Pancreas (tissue), 10 donors: ENCODE measurements at regions not wholly inside any gene's neighbourhood (a gene's known extent, or its start where the extent isn't known, plus 50 kb on each side); places are given as distances from the start of the nearest gene placed in this dataset.

Experiments used
- ATAC-seq, 4 donors: fragments of 200-7000 bp; cut with Tn5 transposase; one replicate each; pipeline versions ENCODE4 v1.8.0 to v1.9.1; 2020; ENCODE audit warnings: mild to moderate bottlenecking in 4 of 4, moderate library complexity in 4 of 4
- DNase-seq, 6 donors: peaks; one replicate each; pipeline ENCODE4 v3.0.0-alpha.2; 2020
- FAIRE-seq: peaks from 2 replicates; lab custom pipeline; 2012; peaks lifted over from hg19 to GRCh38; lab: Jason Lieb, UNC
- H3K27ac ChIP-seq, 4 donors: fragments of 200-600 bp; sonication (generic); 1 replicate in 3 of 4; 2 replicates in 1 of 4; pipeline versions ENCODE4 v1.5.0 to v1.8.0; 2020
- H3K27me3 ChIP-seq, 4 donors: fragments of 200-600 bp; one replicate each; pipeline ENCODE4 v1.8.0; 2021
- H3K36me3 ChIP-seq, 3 donors: fragments of 200-600 bp; sonication (generic) in 1 of 3; one replicate each; pipeline versions ENCODE4 v1.5.0 to v1.8.0; 2020 to 2021
- H3K4me1 ChIP-seq, 3 donors: fragments of 200-600 bp; one replicate each; pipeline ENCODE4 v1.8.0; 2021
- H3K4me3 ChIP-seq, 4 donors: fragments of 200-600 bp; sonication (generic) in 2 of 4; one replicate each; pipeline versions ENCODE4 v1.5.0 to v1.8.0; 2020 to 2021
- H3K9me3 ChIP-seq, 4 donors: fragments of 200-600 bp; one replicate each; pipeline ENCODE4 v1.8.0; 2021
- WGBS, 2 donors: extraction: QIAGEN DNeasy Blood & Tissue Kit; methylation state at CpG; one replicate each; pipeline ENCODE4 v1.1.7; 2013; 5-methylcytosine and 5-hydroxymethylcytosine counted together
- intact Hi-C, 3 donors: fragments of 100-400 bp; cut with DNase I; formaldehyde crosslinking; loops; one replicate each; pipeline versions ENCODE4 v1.11.1 to v1.14.2; 2022
- TF ChIP-seq, protein P1 (sequence below), 4 donors: fragments of 200-600 bp; sonication (generic) in 3 of 4; IDR thresholded peaks; one replicate each; pipeline versions ENCODE4 v1.5.0 to v1.8.0; 2021; ENCODE audit warnings: antibody characterized with exemption in 4 of 4
- donor health status: healthy with polysubstance abuse.
- donor health status: DM: no; HTN: no; CAD: no; lungs with moderate emphysema.
- donor health status: DM: no; HTN: no; CAD: no.
- donor health status: control.
- donor health status: control.
- donor health status: Bipolar disorder and iron deficiency.
- donor health status: DM: yes; HTN: yes; CAD: no.
- donor health status: DM: no; HTN: no; CAD: no.
- donor health status: DM: no; HTN: no; CAD: no.
- donor health status: DM: yes; HTN: yes; CAD: no.

DNA sequence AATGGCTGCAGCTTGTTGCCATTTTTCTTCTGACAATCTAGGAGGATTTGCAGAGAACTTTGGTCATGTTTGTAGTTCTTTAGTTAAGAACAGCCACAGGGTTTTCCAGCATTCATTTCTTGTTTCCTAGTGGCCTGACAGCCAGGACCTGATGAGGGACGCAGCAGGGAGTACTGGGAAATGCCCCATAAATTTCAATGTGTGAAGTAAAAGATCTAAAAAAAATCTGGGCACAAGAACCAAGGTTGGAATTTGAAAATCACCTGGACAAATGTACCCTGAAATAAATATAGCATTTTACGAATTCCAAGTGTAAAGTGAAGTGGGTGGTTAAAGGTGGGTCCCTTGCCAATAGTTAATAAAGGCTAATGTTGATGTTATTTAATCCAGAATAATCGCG, 195.0 kb downstream of the ZIC1 start:
- Histone ChIP-seq H3K27me3 (no peaks in the 10 kb centered on the region), H3K4me3 (no peak overlapping the region), H3K36me3 (no peaks in the 10 kb centered on the region), H3K9me3 (no peaks in the 10 kb centered on the region), H3K4me1 (no peaks in the 10 kb centered on the region), H3K27ac (no peak overlapping the region)
- TF ChIP-seq, protein P1, sequence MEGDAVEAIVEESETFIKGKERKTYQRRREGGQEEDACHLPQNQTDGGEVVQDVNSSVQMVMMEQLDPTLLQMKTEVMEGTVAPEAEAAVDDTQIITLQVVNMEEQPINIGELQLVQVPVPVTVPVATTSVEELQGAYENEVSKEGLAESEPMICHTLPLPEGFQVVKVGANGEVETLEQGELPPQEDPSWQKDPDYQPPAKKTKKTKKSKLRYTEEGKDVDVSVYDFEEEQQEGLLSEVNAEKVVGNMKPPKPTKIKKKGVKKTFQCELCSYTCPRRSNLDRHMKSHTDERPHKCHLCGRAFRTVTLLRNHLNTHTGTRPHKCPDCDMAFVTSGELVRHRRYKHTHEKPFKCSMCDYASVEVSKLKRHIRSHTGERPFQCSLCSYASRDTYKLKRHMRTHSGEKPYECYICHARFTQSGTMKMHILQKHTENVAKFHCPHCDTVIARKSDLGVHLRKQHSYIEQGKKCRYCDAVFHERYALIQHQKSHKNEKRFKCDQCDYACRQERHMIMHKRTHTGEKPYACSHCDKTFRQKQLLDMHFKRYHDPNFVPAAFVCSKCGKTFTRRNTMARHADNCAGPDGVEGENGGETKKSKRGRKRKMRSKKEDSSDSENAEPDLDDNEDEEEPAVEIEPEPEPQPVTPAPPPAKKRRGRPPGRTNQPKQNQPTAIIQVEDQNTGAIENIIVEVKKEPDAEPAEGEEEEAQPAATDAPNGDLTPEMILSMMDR (IDR thresholded peaks at IDR 0.05): no peak
- WGBS, 2 donors: 63 to 73% methylated on average over 4 of the region's 4 CpGs
- ATAC-seq: no peak
- DNase-seq: no peak
- no peak for FAIRE-seq
- intact Hi-C loops: no loop called here

DNA sequence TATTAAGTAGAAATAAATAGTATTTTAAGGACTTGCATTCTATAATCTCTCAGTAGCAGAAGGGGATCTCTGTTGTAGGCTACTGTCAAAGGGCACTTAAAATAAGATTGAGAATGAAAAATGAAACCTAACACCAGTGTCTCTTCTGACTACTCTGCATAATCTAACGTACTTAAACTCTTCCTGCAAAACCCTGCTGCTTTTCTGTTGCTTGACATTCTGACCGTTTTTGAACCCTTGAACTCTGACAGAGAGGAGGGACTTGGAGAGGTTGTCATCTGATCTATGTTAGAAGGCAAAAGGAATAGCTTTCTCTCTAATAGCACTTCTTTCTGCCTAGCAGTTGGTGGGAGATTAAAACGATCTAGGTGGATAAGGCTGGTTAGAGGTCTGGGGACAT, 204.6 kb downstream of the ZIC1 start:
- TF ChIP-seq, protein P1 (IDR thresholded peaks at IDR 0.05): no peak
- no peaks in the 10 kb centered on the region for H3K4me1 ChIP-seq
- WGBS, 2 donors: 16 to 36% methylated on average over 3 of the region's 3 CpGs
- ATAC-seq: no peak
- intact Hi-C loops: no loop called here
- DNase-seq: no peak
- no peak overlapping the region for H3K27ac ChIP-seq
- no peak for FAIRE-seq
- no peak overlapping the region for H3K4me3 ChIP-seq
- H3K27me3 ChIP-seq: no peaks in the 10 kb centered on the region
- no peaks in the 10 kb centered on the region for H3K36me3 ChIP-seq
- H3K9me3 ChIP-seq: no peaks in the 10 kb centered on the region

DNA sequence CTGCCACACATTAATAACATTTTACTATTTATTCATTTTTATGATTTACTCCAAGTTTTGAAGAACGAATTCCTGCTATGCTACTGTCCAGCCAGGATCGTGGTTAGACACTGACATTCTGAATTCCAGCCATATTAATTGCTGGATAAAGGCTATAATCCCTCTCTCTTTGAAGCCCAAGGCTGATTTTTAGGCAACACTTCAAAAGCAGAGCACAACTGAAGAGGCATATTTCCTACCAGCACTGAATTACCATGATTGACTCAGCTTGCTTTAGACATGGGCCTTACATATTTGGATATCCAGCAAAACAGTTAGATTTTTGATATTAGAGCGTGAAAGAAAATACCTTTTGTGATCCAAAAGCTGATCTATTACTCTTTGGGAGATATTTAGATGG, 205.0 kb downstream of the ZIC1 start:
- Histone ChIP-seq H3K9me3 (no peaks in the 10 kb centered on the region), H3K4me3 (no peak overlapping the region), H3K4me1 (no peaks in the 10 kb centered on the region), H3K27ac (no peak overlapping the region), H3K27me3 (no peaks in the 10 kb centered on the region), H3K36me3 (no peaks in the 10 kb centered on the region)
- whole genome bisulfite sequencing, 2 donors: 61 to 66% methylated on average over 3 of the region's 3 CpGs
- intact Hi-C loops: no loop called here
- TF ChIP-seq, protein P1 (IDR thresholded peaks at IDR 0.05): no peak
- ATAC-seq: no peak
- FAIRE-seq: no peak
- no peak for DNase-seq

DNA sequence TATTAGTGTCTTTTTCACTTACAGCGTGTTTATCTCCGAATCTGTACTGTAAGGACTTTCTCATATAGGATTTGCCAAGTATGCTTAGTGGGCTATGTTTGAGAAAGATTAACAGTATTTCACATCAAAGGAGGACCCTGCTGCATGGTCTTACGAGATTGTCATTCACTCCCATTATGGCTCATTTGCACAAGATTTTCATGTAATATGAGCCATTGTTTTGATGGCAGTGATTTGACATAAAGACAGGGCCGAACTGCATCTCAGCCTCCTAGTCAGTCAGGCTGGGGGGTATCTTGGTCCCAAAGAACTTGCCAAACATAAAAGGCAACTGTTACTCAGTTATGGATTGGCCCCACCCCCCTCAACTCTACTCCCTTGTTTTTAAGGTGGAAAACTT, 205.9 kb downstream of the ZIC1 start:
- Histone ChIP-seq H3K27me3 (no peaks in the 10 kb centered on the region), H3K36me3 (no peaks in the 10 kb centered on the region), H3K27ac (no peak overlapping the region), H3K9me3 (no peaks in the 10 kb centered on the region), H3K4me1 (no peaks in the 10 kb centered on the region), H3K4me3 (no peak overlapping the region)
- TF ChIP-seq, protein P1 (IDR thresholded peaks at IDR 0.05): no peak
- intact Hi-C loops: no loop called here
- FAIRE-seq (no peak), DNase-seq (no peak), ATAC-seq (no peak)
- WGBS, 2 donors: 67 to 78% methylated on average over 4 of the region's 4 CpGs

DNA sequence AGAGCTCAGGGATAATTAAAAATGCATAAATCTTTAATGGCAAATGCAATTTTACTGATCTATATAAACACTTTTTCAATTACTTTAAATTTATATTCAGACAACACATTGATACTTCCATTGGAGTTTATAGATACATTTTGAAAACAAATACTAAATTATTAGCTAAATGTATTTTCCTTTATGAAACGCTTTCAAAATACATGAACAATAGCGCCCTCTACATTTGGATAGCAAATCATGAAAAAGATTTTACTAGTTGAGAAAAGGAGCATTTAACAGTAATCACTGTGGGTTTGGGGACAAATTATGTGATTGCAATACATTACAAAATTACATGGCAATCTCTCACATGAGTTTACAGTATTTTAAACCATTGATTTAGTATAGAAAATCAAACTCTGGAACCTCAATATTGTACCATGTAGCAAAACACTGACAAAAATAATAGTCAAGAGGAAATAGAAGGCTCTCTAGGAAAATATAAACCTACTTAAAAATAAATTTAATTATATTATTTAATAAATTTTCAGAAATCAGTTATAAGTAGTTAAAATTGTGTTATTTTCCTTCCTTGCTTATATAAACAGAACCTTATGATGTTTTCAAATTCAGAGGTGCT, 207.9 kb downstream of the ZIC1 start:
- H3K9me3 ChIP-seq: no peaks in the 10 kb centered on the region
- intact Hi-C loops: no loop called here
- 2 to 3% methylated on average over 2 of the region's 2 CpGs for WGBS, 2 donors
- H3K27me3 ChIP-seq: no peaks in the 10 kb centered on the region
- FAIRE-seq (peak; percentile 79), DNase-seq (no peak), ATAC-seq (no peak)
- H3K27ac ChIP-seq: no peak overlapping the region
- H3K4me1 ChIP-seq: no peaks in the 10 kb centered on the region
- no peak overlapping the region for H3K4me3 ChIP-seq
- TF ChIP-seq, protein P1 (IDR thresholded peaks at IDR 0.05): no peak
- H3K36me3 ChIP-seq: no peaks in the 10 kb centered on the region
